HG02678 (cell line): ENCODE measurements at regions not wholly inside any gene's neighbourhood (a gene's known extent, or its start where the extent isn't known, plus 50 kb on each side); places are given as distances from the start of the nearest gene placed in this dataset.

Source experiments
- ATAC-seq: cut with Tn5 transposase; IDR thresholded peaks from one replicate; pipeline ENCODE4 v1.9.1; 2021; ENCODE audit warnings: mild to moderate bottlenecking, moderate library complexity; ENCODE audit not compliant: unreplicated experiment

DNA sequence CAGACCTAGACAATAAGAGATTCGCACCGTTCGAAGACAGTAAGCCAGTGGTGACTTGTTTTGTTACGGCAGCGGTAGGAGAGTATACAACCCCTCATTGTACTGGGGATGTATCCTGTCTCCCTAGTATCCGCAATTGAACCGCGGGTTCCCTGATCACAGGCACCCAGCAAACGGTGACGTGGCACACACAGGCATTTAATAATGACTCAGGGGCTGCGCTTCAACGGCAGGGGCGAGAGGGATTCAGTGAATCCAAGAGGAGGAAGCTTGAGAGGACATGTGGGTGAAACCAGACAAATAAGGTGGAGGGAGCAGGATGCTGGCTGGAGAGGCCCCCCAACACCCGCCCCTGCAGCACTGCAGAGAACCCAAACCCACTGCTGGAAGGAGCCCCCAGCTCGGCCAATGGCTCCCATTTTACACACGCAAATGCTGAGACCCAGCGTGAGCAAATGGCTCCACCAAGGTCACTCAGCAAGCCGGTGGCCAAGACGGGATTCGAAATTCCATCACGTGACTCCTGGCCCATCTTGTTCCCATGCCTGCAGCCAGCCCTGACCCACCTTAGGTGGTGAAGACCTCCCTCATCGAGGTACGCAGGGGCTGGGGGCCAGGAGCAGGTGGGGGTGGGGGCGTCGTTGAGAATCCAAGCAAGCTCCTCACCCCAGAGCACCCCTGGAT lies 149.9 kb downstream of the SYF2 start:
- no peak for ATAC-seq

DNA sequence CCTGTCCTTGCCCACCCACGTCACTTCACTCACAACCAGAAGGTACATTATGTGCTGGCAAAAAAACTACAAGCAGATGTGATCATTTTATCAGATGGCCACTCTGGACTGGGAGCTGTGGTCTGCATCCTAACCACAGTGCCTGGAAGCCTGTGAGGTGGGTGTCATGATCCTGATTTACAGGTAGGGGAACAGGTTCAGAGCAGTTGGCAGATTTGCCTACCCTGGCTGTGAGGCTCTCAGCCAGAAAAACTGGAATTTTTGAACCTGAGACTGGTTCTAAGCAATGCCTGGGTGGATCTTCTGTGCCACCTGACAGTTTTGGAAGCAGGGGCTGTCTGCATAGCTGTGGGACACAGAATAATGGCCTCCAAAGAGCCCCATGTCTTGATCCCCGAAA lies 150.8 kb downstream of the SYF2 start:
- no peak for ATAC-seq

DNA sequence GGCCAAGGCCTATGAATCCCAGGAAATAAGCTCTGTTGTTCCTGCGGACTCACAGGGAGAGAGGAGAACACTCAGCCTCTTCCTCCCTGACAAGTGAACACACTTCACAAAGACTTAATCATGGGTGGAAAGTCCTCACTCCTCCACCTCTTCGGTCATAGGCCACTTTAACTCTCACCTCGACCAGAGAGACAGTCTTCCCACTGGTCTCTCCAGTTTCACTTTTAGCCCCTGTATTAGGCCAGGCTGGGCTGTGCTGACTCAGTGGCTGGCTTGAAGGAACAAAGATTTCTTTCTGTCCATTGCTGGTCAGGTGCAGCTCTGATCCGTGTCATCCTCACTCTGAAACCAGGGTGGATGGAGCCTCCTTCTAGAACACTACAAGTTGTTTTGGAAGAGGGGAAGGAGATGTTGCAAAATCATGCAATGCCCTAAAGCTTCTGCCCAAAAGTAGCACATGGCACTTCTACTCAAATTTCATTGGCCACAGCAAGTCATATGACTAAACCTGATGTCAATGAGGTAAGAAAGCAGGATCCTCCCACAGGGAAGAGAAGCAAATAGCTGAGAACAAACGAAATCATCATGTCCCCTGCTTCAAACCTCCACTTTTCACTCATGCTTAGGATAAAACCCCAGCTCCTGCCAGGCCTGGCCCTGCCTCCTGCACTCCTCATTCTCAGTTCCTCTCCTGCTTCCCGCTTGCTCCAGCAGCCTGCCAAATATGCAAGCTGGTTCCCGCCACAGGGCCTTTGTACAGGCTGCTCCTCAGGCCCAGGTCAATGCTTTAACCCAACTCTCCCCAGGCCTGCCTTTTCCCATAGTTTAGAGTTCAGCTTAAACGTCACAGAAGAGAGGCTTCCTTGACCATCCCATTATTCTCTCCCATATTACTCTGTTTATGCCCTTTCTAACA lies 150.5 kb upstream of the RUNX3 start:
- no peak for ATAC-seq

- ATAC-seq: no peak
Measured at GRCh38 chr1:25079048-25079447, 149.0 kb upstream of the RUNX3 start.

- no peak for ATAC-seq
Measured at GRCh38 chr1:25074351-25075227, 144.5 kb upstream of the RUNX3 start.

GRCh38 chr1:25073640-25074270 lies 143.7 kb upstream of the RUNX3 start:
- no peak for ATAC-seq

DNA sequence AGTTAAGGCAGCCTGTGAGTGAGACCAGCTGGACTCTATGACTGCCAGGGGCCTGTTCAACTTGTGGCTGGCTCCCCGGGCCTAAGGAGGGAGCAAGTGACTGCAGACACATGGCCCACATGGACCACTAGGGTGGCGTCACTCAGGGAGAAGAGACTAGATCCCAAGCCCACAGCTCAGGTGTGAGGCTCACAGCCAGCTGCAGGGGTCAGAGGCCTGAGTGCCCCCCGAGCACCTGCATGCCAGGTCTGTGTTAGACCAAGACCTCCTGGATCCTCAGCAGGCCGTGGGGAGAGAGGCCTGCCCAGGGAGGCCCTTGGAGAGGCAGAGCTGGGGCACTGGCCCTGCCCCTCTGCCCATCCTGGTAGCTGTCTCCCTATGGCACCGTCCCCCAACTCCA lies 142.4 kb upstream of the RUNX3 start:
- no peak for ATAC-seq

GRCh38 chr1:25068829-25069228 lies 138.8 kb upstream of the RUNX3 start:
- no peak for ATAC-seq

DNA sequence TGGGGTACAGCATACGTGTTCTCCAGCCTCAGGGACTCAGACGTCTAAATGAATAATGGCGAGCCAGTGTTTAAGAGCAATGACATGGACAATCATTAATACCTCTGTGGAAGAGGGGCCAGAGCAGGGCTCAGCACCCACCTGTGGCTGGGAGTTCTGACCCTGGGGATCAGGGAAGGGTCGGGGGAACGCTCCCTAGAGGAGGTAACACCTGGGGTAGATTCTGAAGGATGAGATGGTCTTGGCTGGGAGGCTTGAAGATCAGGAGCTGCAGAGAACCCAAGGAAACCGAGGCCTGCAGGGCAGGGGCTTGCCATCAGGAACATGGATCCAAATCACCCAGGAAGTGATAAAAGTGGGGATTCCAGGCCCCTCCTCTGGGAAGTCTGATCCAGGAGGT lies 138.2 kb upstream of the RUNX3 start:
- ATAC-seq: no peak

- ATAC-seq: no peak
Measured at GRCh38 chr1:25067518-25068251, 137.6 kb upstream of the RUNX3 start.

- ATAC-seq: no peak
Measured at GRCh38 chr1:25066731-25067517, 136.8 kb upstream of the RUNX3 start.

DNA sequence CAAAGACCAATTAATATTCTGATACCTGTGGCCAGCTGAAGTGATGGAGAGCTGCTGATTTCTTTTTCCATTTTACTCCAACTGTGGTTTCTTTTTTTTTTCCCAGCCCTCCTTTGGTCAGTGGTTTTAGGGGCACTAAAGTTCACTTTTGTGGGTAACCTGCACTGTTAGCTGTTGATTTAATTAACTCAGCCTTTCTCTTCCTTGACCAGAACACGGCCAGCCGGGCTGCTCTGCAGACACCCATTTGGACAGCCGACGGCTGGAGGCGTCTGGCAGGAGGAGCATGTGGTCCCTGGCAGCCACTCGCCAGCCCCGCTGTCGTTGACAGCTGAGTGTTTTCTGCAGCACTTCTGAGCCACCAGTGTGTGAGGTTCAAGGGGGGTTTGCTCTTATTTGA lies 136.2 kb upstream of the RUNX3 start:
- no peak for ATAC-seq

DNA sequence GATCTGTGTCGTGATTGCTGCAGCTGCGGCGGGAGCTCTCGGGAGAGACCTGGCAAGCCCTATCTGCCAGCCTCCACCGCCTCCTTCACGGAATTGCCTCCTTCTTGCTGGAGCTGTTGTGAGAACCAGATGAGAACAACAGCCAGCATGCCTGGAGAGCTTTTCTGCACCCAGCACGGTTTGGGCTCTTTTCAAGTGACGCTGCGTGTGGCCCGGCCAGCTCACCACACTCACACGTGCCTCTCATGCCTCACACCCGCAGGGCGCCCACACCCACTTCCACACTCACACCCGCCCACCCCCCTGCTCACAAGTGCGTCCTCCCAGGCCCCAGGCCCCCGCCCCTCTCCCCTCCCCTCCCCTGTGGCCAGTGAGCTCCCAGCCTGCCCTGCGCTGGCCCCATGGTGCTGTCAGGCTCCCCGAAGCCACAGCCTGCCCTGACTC lies 135.7 kb upstream of the RUNX3 start:
- ATAC-seq: no peak

GRCh38 chr1:25065321-25065721 lies 135.2 kb upstream of the RUNX3 start:
- no peak for ATAC-seq

- no peak for ATAC-seq
Measured at GRCh38 chr1:25064465-25065240, 134.6 kb upstream of the RUNX3 start.

- ATAC-seq: no peak
Measured at GRCh38 chr1:25063591-25064416, 133.7 kb upstream of the RUNX3 start.

GRCh38 chr1:25062621-25063255 lies 132.7 kb upstream of the RUNX3 start:
- no peak for ATAC-seq
